8988T (cell line): ENCODE measurements at regions not wholly inside any gene's neighbourhood (a gene's known extent, or its start where the extent isn't known, plus 50 kb on each side); places are given as distances from the start of the nearest gene placed in this dataset.
"Not testable (repeated sequence)": the region's sequence is repeated elsewhere in the genome, so short reads cannot be mapped to it uniquely, and the experiment has no call there.

Source experiments
- DNase-seq: peaks from one replicate; pipeline ENCODE4 v3.0.0; 2011

- no peak for DNase-seq
Observed at GRCh38 chr6:113060664-113061063, 713.5 kb downstream of the RFPL4B start.

GRCh38 chr6:113065611-113066010 lies 718.5 kb downstream of the RFPL4B start:
- DNase-seq = no peak

GRCh38 chr6:113067612-113068275 lies 720.6 kb downstream of the RFPL4B start:
- no peak for DNase-seq

GRCh38 chr6:113068570-113068969 lies 721.4 kb downstream of the RFPL4B start:
- DNase-seq = no peak

- DNase-seq = not testable (repeated sequence)
Observed at GRCh38 chr6:113070681-113071080, 723.6 kb downstream of the RFPL4B start.

GRCh38 chr6:113073611-113074191 lies 726.6 kb downstream of the RFPL4B start:
- no peak for DNase-seq

- DNase-seq = no peak
Observed at GRCh38 chr6:113076116-113076515, 729.0 kb downstream of the RFPL4B start.

GRCh38 chr6:113076816-113077215 lies 729.7 kb downstream of the RFPL4B start:
- no peak for DNase-seq

- DNase-seq = no peak
Observed at GRCh38 chr6:113077794-113078193, 730.7 kb downstream of the RFPL4B start.

GRCh38 chr6:113078791-113079190 lies 731.7 kb downstream of the RFPL4B start:
- DNase-seq = no peak

- DNase-seq = no peak
Observed at GRCh38 chr6:113082745-113083144, 735.6 kb downstream of the RFPL4B start.

- no peak for DNase-seq
Observed at GRCh38 chr6:113083947-113084346, 736.8 kb downstream of the RFPL4B start.

- DNase-seq = no peak
Observed at GRCh38 chr6:113089056-113089455, 741.9 kb downstream of the RFPL4B start.

GRCh38 chr6:113092795-113093194 lies 745.7 kb downstream of the RFPL4B start:
- no peak for DNase-seq

GRCh38 chr6:113094779-113095178 lies 747.6 kb downstream of the RFPL4B start:
- no peak for DNase-seq

GRCh38 chr6:113095841-113096240 lies 748.7 kb downstream of the RFPL4B start:
- DNase-seq = no peak

GRCh38 chr6:113102761-113103160 lies 754.4 kb upstream of the MARCKS start:
- DNase-seq = no peak

GRCh38 chr6:113103634-113104361 lies 753.3 kb upstream of the MARCKS start:
- no peak for DNase-seq

GRCh38 chr6:113104541-113104940 lies 752.6 kb upstream of the MARCKS start:
- no peak for DNase-seq

GRCh38 chr6:113104951-113105350 lies 752.2 kb upstream of the MARCKS start:
- no peak for DNase-seq

GRCh38 chr6:113110211-113110610 lies 746.9 kb upstream of the MARCKS start:
- DNase-seq = no peak

GRCh38 chr6:113111550-113111949 lies 745.6 kb upstream of the MARCKS start:
- DNase-seq = no peak

- no peak for DNase-seq
Observed at GRCh38 chr6:113112086-113112485, 745.1 kb upstream of the MARCKS start.

- no peak for DNase-seq
Observed at GRCh38 chr6:113115196-113115595, 741.9 kb upstream of the MARCKS start.
